Neural cell (in vitro differentiated cells): ENCODE measurements at regions not wholly inside any gene's neighbourhood (a gene's known extent, or its start where the extent isn't known, plus 50 kb on each side); places are given as distances from the start of the nearest gene placed in this dataset.

Source experiments
- CTCF ChIP-seq: fragments of 450-650 bp; IDR thresholded peaks from 2 replicates; pipeline ENCODE4 v1.5.1; 2014; ENCODE audit warnings: antibody characterized with exemption, mild to moderate bottlenecking, moderate library complexity; ENCODE audit not compliant: poor library complexity, severe bottlenecking
- EP300 ChIP-seq: fragments of 450-650 bp; conservative IDR thresholded peaks from 2 replicates; pipeline ENCODE4 v1.6.1; 2014; ENCODE audit warnings: antibody characterized with exemption, mild to moderate bottlenecking, moderate library complexity; ENCODE audit not compliant: poor library complexity, severe bottlenecking
- EZH2 ChIP-seq: fragments of 200-600, 300-800 bp; shearing (Covaris generic), sonication (generic); IDR thresholded peaks from 2 replicates; pipeline ENCODE4 v1.6.1; 2014; ENCODE audit warnings: antibody characterized with exemption, low read length, borderline replicate concordance, mild to moderate bottlenecking; ENCODE audit not compliant: insufficient read depth, poor library complexity, severe bottlenecking
- POLR2AphosphoS5 ChIP-seq: IDR thresholded peaks from 2 replicates; pipeline ENCODE4 v1.6.1; 2012
- RAD21 ChIP-seq: fragments of 450-650 bp; conservative IDR thresholded peaks from 2 replicates; pipeline ENCODE4 v1.6.1; 2014; ENCODE audit warnings: antibody characterized with exemption, mild to moderate bottlenecking, moderate library complexity
- REST ChIP-seq: IDR thresholded peaks from 2 replicates; pipeline ENCODE4 v1.6.1; 2012; ENCODE audit warnings: borderline replicate concordance
- SMC3 ChIP-seq: fragments of 450-650 bp; conservative IDR thresholded peaks from 2 replicates; pipeline ENCODE4 v1.6.1; 2014; ENCODE audit warnings: antibody characterized with exemption, mild to moderate bottlenecking, moderate library complexity; ENCODE audit not compliant: poor library complexity
- TAF1 ChIP-seq: IDR thresholded peaks from 2 replicates; pipeline ENCODE4 v1.6.1; 2012; ENCODE audit warnings: low read depth

- TF ChIP-seq REST (no peak), POLR2AphosphoS5 (no peak), CTCF (no peak), EP300 (no peak), SMC3 (no peak), EZH2 (no peak), TAF1 (no peak), RAD21 (no peak)
These were observed 132.0 kb upstream of the TET2 start for GRCh38 chr4:105014635-105015034.
